ENCODE measurements at regions not wholly inside any gene's neighbourhood (a gene's known extent, or its start where the extent isn't known, plus 50 kb on each side); places are given as distances from the start of the nearest gene placed in this dataset.

DNA sequence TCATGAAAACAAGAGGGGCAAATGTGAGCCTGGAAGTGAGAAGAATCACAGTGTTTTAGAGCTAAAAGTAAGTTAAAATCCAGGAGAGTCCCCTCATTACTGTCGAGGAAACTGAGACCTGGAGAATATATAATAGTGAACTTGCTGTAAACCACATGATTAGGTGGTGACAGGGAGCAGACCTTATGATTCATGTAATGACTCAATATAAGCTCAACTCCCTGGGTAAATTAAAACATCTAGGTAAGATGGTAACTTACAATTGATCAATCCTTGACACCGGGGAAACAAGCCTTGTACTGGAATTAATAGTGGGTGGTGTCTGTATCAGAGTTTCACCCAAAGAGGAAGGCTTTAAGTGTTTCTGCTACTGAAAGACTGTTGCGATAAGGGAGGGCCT lies 269.3 kb downstream of the SNAPC1 start:
- intact Hi-C loops (cut with DNase I), result no loop called here
- TF ChIP-seq, protein P1, sequence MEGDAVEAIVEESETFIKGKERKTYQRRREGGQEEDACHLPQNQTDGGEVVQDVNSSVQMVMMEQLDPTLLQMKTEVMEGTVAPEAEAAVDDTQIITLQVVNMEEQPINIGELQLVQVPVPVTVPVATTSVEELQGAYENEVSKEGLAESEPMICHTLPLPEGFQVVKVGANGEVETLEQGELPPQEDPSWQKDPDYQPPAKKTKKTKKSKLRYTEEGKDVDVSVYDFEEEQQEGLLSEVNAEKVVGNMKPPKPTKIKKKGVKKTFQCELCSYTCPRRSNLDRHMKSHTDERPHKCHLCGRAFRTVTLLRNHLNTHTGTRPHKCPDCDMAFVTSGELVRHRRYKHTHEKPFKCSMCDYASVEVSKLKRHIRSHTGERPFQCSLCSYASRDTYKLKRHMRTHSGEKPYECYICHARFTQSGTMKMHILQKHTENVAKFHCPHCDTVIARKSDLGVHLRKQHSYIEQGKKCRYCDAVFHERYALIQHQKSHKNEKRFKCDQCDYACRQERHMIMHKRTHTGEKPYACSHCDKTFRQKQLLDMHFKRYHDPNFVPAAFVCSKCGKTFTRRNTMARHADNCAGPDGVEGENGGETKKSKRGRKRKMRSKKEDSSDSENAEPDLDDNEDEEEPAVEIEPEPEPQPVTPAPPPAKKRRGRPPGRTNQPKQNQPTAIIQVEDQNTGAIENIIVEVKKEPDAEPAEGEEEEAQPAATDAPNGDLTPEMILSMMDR (IDR thresholded peaks at IDR 0.05), result no peak
- no peaks in the 10 kb centered on the region for H3K4me1 ChIP-seq
- H3K27me3 ChIP-seq, result peaks cover 0 to 5% (median 0%) of the 10 kb centered on the region in 7 donors
- 80 to 81% methylated on average over 3 of the region's 3 CpGs for WGBS, 2 donors
- ATAC-seq (no peak), DNase-seq (no peak)
- H3K9me3 ChIP-seq, result peaks cover 0 to 14% (median 0%) of the 10 kb centered on the region in 11 donors
- H3K36me3 ChIP-seq, result no peaks in the 10 kb centered on the region
- H3K27ac ChIP-seq, result no peak overlapping the region
- no peak overlapping the region for H3K4me3 ChIP-seq

DNA sequence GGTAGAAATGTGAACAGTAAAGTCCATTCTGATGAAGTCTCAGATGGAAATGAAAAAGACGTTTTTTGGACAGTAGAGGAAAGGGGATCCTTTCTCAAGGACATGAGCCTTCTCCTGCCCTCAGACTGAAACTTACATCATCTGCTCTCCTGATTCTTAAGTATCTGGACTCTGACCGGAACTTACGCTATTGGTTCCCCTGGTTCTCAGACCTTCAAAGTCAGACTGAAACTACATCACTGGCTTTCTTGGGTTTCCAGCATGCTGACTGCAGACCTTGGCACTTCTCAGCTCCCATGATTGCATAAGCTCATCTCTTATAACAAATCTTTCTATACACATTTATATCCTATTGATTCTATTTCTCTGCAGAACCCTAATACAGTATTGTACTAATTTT lies 291.0 kb downstream of the SNAPC1 start:
- Histone ChIP-seq H3K27me3 (no peaks in the 10 kb centered on the region), H3K36me3 (no peaks in the 10 kb centered on the region), H3K4me1 (no peaks in the 10 kb centered on the region), H3K9me3 (peaks cover 0 to 18% (median 0%) of the 10 kb centered on the region in 11 donors), H3K4me3 (no peak overlapping the region), H3K27ac (no peak overlapping the region)
- DNase-seq (no peak), ATAC-seq (no peak)
- intact Hi-C loops (cut with DNase I), result no loop called here
- WGBS, 2 donors, result 85 to 86% methylated on average over 3 of the region's 3 CpGs
- TF ChIP-seq, protein P1 (IDR thresholded peaks at IDR 0.05), result no peak

DNA sequence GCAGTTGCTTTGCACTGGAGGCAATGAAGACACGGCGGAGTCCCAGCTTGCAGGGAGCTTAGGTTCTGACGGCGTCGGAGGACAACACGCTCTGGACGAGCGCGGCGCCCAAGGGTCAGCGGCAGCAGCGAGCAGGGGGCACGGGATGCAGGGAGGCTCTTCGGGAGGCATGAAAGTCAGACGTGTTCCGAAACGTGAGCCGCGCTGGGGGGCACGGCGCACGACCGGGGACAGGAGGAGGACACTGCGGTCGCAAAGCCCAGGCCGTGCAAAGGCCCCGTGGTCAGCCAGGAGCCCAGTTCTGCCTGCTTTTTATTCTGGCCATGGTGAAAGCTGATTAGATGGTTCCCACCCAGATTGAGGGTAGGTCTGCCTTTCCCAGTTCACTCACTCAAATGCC lies 294.6 kb downstream of the SNAPC1 start:
- Histone ChIP-seq H3K4me1 (no peaks in the 10 kb centered on the region), H3K27ac (no peak overlapping the region), H3K4me3 (no peak overlapping the region), H3K36me3 (no peaks in the 10 kb centered on the region), H3K27me3 (no peaks in the 10 kb centered on the region), H3K9me3 (peaks cover 0 to 1% (median 0%) of the 10 kb centered on the region in 11 donors)
- TF ChIP-seq, protein P1 (IDR thresholded peaks at IDR 0.05), result no peak
- intact Hi-C loops (cut with DNase I), result no loop called here
- no peak for ATAC-seq
- WGBS, 2 donors, result 92 to 94% methylated on average over 27 of the region's 27 CpGs
- no peak for DNase-seq

DNA sequence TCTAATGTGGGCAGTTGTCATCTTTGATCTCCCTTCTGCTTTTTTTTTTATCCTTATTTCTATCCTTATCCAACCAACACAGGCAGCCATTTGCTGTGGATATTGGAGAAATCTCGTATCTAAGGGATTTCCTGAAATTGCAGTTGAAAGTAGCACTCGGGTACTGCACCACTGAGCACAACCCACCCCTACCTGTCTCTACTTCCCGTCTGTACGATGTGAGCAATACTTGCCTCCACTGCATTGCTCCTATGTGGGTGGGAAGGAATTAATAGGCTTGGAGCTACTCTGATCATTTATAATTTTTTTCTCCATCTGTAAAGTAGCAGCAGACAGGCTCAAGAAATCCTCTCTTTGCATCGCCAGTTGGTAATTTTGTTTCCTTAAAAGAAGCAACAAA lies 300.4 kb downstream of the SNAPC1 start:
- Histone ChIP-seq H3K4me1 (no peaks in the 10 kb centered on the region), H3K27ac (no peak overlapping the region), H3K9me3 (no peaks in the 10 kb centered on the region), H3K27me3 (peaks cover 0 to 14% (median 0%) of the 10 kb centered on the region in 7 donors), H3K4me3 (no peak overlapping the region), H3K36me3 (no peaks in the 10 kb centered on the region)
- ATAC-seq, result no peak
- TF ChIP-seq, protein P1 (IDR thresholded peaks at IDR 0.05), result no peak
- 64 to 74% methylated on average over 5 of the region's 5 CpGs for WGBS, 2 donors
- intact Hi-C loops (cut with DNase I), result no loop called here
- DNase-seq, result no peak

Data from heart right ventricle (tissue), 16 donors.